HG02840 (cell line): ENCODE measurements at regions not wholly inside any gene's neighbourhood (a gene's known extent, or its start where the extent isn't known, plus 50 kb on each side); places are given as distances from the start of the nearest gene placed in this dataset.

ENCODE experiments used
- ATAC-seq: cut with Tn5 transposase; IDR thresholded peaks from one replicate; pipeline ENCODE4 v1.9.1; 2021; ENCODE audit warnings: mild to moderate bottlenecking, moderate library complexity, moderate number of reproducible peaks; ENCODE audit not compliant: unreplicated experiment, low FRiP score

DNA sequence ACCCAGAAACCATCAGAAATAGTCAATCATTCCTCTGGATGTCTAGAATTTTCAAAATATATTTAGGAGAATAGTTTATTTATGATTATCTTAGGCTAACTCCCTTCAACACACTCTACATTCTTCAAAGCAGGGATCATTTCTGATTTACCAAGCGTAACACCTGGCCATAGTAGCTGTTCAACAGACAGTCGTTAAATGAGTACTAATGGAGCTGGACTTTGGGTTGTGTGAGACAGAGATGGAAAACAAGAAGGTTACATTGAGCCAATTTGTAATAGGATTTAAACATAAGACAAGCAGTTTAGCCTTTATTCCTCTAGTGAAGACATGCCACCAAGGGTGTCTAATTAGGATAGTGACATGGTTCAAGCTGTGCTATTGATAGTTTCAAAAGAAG lies 129.2 kb upstream of the ANO3 start:
- no peak for ATAC-seq

DNA sequence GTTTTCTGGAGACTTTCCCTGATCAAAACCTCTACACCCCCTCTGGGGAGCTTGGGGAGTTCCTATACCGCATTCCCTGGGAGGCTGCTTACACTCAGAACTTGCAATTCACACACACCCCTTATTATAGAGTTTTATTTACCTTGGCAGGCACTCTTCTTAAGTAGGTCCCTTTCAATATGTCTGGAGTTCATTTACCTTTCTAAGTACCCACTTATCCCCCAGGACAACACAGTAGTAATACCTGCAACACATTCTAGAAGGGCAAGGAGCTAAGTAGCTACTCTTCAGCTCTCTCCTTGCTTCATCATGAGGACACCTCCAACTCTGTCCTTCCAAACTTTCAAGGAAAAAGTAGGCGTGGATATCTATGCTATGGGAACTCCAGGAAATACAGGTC lies 127.8 kb upstream of the ANO3 start:
- no peak for ATAC-seq

DNA sequence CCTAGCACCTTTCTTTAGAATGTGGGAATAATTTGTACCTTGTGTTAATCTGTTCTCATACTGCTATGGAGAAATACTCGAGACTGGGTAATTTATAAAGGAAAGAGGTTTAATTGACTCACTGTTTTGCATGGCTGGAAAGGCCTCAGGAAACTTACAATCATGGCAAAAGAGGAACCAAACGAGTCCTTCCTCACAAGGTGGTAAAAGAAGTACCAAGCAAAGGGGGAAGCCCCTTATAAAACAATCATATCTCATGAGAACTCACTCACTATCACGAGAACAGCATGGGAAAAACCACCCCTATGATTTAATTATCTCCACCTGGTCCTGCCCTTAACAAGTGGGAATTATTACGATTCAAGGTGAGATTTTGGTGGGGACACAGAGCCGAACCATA lies 127.1 kb upstream of the ANO3 start:
- ATAC-seq = no peak

- ATAC-seq = no peak
These were observed 112.5 kb upstream of the ANO3 start for GRCh38 chr11:26219183-26220117.

DNA sequence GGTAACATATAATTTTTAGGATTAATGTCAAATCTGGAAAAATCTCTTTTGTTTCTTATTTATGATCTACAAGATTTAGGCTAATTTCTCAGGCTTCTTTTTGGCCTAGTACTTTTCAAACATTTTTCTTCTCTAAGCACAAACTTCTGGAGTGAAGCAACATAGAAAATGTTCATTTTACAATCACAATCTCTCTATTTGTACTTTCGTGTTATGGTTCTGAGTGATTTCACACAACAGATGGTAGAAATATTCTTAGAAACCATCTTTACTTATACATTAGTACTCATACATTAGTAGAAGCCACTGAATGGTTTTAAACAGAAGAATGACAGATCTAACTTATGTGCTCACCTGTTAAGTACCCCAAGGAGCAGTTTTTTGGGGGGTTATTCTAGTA lies 106.3 kb upstream of the ANO3 start:
- ATAC-seq = no peak

DNA sequence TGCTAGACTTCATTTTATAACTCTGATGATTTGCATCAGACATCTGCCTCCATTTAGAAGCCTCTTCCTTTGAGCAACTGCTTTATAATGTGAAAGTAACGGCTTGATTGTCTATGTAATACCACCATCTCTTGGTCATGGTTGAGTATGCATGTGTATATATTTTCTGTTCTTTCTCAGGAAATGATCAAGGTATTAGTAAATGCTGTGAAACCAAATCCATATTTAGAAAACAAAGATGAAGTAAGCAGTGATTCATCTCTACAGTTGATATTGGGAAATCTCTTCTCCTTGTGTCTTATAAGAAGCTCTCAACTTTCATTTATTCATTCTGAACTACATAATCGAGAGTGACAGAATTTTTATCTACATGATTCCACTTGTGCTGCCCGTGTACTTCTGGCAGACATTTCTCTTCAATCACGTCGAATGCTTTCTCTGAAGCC lies 104.6 kb upstream of the ANO3 start:
- ATAC-seq = no peak

DNA sequence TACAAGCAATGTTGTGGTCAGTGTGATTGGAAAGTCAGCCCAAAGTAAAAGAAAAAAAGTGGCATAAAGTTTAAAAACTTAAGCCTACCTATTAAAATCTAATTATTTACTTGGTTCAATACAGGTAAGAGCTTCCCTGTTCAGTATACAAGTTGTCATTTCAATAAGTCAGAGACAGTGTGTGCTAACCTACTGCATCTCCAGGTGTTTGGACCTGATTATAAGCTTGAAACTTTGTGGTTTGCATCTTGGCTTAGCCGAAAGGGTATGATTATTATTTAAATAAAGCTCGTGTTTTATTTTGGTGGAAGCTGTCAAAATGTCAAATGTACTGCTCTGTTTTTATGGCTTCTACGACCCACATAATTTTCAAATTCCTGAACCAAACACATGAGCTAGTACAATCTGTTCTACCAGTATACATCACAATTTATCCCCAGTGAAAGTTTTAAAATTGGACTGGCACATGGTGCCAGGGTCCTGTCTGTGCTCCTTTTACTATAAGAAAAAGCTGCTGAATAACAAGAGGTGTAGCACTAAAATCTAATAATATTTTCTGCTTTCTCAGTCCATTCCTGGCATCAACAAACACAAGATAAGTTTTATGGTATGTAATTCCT lies 103.9 kb upstream of the ANO3 start:
- no peak for ATAC-seq

DNA sequence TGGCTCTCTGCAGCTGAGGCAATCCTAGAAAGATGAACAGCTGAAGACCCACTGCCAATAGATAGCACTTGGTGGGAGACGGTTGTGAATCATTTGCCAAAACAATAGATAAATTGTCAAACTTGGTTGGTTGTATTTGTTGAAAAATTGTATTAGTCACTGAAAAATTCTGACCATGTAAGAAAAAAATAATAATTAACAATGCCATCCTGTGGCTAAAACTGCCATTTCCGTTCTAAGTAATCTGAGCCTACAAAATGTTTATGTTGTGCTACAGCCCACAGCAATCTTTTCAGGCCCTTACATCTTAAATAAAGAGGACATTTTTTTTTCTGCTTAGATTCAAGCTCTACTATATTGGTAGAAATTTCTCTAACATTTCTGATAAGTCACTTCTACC lies 103.2 kb upstream of the ANO3 start:
- no peak for ATAC-seq

DNA sequence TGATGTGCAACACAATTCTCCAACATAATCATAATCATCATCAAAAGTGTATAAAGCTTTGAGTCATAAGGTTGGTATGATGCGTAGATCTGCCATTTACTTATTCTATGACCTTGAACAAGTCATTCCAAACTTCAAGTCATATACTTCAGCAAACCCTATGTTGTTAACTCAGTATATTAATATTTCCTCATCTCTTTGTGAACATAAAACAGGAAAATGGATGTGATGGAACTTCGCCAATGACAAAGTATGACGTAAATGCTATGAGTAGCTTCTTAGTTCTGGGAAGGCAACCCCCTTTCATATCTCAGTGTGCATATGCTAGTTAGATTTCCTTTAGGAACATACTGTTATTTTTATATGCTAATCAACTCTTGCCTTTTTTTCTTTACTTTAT lies 102.7 kb upstream of the ANO3 start:
- ATAC-seq = no peak

DNA sequence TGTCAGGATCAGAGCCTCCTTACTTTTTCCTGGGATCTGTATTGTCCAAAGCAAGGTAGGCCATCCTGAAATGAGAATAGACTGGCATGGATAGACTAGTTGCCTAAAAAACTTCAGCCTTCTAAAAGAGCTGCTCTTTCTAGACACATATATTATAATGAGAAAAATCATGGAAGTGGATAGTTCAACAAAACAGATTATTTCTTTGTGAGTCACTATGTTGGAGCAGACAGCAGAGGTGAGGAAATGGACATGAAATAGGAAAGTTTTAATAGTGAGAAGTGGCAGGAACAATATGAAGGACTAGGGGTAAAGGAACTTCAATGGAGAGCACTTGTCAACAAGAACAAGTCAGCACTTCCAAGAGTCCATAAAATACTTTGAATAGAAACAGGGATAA lies 101.9 kb upstream of the ANO3 start:
- ATAC-seq = no peak

DNA sequence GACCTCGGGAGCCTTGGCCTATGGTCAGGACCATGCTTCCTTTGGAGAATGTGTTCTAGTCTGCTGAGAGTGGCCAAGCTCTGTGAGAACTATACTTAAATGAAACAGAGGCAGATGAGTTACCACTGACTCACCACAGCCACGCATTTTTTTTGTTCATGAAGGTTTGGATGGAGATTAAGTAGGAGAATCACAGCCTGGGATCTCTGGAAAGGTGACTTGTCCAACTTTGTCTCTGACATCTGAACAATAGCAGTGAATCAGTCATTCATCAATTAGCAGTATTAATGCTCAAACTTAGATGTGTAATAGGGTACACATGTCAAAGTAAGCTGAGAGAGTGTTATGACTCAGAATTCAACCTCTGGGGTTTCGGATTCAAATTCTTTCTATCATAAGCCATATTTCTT lies 100.7 kb upstream of the ANO3 start:
- no peak for ATAC-seq

GRCh38 chr11:26234451-26234850 lies 97.5 kb upstream of the ANO3 start:
- ATAC-seq = no peak

DNA sequence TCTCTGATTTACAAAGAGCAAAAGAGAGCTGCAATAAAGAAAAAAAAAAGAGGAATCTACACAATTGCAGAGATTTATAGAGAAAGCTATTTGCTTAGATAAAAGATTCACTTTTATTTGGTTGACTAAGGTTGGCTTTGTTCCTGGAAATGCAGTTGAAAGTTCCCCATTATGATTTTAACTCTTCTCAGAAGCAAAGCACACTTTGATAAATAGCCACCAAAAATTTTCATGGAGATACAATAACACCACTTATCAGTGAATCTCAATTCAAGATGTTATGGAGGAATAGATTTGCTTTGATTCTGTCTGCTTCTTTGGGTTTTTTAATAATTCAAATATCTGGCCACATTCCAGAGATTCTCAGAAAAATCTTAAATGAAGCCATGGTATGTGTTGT lies 88.5 kb upstream of the ANO3 start:
- no peak for ATAC-seq

DNA sequence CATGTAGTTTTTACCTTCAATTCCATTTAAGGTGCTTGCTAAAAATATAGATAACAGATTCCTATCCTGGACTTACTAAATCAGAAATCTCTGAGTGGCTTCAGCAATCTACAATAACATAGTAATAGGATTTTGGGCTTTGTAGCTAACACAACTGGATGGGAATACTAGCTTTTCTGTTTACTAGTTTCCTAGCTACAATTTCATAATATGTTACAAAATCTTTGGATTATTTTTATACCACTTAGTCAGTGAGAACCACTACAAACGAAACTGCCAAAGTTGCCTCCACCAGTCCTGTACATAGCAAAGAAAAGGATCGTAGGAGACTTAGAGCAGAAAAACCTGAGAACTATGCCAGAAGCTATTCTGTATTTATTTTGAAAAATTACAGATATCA lies 87.7 kb upstream of the ANO3 start:
- no peak for ATAC-seq

DNA sequence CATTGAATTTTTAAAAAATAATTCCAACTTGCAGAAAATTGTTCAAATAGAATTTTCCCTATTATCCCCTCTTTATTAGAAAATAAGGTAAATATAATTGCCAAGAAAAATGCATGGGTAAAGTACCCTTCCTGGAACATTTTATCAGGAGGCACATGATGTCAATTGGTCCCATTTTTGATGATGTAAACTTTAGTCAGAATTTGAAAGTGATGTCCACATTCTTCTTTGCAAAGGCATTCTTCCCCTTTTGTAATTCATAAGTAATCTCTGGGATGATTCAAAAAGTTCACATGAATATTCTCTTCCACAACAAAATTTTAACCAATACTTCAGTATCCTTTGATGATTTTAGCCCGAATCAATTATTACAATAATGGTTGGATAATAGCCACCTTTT lies 86.9 kb upstream of the ANO3 start:
- no peak for ATAC-seq

DNA sequence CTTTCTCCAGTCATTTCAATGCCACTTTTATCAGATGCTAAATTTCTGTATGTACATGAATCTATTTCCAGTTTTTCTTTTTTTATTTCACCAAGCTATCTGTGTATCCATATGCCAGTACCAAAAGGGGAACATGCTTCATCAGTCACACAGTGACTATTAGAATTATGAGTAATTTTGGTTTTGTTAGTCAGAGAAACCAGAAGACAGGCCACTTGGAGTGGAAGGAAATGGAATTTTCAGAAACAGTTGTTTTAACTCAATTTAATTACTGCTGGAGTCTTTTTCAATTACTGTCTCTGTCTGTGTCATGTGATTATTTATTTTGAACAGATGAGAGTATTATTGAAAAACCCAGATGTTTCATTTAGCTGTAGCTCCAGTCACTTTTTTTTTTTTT lies 84.6 kb upstream of the ANO3 start:
- no peak for ATAC-seq

- ATAC-seq = no peak
These were observed 83.3 kb upstream of the ANO3 start for GRCh38 chr11:26248661-26249060.

DNA sequence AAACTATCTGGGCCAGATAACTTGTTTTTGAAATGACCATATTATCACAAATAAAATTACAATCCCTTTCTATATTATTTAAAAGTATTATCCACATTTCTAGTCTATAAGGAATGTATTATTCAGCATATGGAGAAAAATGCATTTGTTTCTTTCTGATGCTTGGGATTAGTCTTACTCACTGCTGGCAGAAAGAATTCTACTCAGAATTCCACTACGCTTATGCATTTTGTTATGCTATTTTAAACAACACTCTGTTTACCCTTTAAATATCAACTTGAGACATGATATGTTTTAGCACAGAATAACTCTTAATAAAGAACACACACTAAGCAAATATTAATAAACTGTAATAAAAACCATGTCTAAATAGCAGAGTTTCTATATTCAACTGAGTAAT lies 77.6 kb upstream of the ANO3 start:
- no peak for ATAC-seq

GRCh38 chr11:26263769-26264168 lies 68.2 kb upstream of the ANO3 start:
- ATAC-seq = no peak

- ATAC-seq = no peak
These were observed 67.7 kb upstream of the ANO3 start for GRCh38 chr11:26264266-26264665.

- ATAC-seq = no peak
These were observed 62.8 kb upstream of the ANO3 start for GRCh38 chr11:26268980-26269660.
